EH (cell line): ENCODE measurements at regions not wholly inside any gene's neighbourhood (a gene's known extent, or its start where the extent isn't known, plus 50 kb on each side); places are given as distances from the start of the nearest gene placed in this dataset.
"Not testable (repeated sequence)": the region's sequence is repeated elsewhere in the genome, so short reads cannot be mapped to it uniquely, and the experiment has no call there.

ENCODE experiments used
- DNase-seq: peaks from one replicate; pipeline ENCODE4 v3.0.0-alpha.2; 2015; ENCODE audit warnings: low read depth

DNA sequence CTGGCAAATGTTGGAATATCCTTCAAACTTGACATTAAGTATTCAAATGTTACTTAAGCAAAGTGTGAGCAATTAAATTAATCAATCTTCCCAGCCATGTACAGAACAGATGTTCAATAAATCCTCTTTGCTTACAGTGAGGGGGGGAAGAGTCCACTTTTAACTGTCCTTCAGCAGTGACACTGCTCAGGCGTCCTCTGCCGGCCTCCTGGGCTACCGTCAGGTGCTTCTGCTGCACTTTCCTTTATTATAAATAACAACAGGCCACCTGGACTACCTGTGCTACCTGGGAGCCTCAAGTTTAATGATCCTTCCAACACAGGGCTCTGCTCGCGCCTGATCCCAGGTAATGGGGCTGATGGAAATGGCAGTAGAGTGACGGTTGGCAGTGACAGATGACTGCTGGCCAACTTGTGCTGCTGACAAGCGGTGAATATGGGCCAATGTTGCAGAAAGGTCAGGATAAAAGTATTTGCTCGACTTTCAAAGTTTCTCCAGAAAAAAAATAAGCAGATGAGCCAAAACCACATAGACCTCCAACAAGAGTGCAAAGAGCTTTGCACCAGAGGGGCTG is 460.0 kb upstream of the ZNF507 start:
- DNase-seq = no peak

DNA sequence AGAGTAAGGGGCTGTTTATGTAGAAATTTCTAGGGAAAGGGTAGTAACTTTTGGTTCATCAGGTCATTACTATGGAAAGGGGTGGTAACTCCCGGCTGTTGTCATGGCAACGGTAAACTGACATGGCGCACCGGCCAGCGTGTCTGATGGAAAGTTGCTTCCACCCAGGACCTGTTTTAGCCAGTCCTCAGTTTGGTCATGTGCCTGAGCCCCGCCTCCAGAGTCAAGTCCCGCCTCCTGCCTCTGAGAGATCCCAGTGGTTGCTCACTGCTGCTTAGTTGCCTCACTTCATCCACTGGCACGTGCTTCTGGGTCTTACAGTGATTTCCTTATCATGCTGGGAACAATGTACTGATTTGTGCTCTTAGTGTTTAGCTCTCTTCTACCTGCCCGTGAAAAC is 455.2 kb upstream of the ZNF507 start:
- no peak for DNase-seq

- DNase-seq = no peak
Measured at GRCh38 chr19:31892060-31892459, 453.4 kb upstream of the ZNF507 start.

DNA sequence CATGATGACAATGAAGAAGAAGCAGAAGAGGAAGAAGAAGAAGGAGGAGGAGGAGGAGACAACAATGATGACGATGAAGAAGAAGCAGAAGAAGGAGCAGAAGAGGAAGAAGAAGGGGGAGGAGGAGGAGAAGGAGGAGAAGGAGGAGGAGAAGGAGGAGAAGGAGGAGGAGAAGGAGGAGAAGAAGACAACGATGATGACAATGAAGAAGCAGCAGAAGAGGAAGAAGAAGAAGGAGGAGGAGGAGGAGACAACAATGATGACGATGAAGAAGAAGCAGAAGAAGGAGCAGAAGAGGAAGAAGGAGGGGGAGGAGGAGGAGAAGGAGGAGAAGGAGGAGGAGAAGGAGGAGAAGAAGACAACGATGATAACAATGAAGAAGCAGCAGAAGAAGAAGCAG is 451.9 kb upstream of the ZNF507 start:
- DNase-seq = not testable (repeated sequence)

DNA sequence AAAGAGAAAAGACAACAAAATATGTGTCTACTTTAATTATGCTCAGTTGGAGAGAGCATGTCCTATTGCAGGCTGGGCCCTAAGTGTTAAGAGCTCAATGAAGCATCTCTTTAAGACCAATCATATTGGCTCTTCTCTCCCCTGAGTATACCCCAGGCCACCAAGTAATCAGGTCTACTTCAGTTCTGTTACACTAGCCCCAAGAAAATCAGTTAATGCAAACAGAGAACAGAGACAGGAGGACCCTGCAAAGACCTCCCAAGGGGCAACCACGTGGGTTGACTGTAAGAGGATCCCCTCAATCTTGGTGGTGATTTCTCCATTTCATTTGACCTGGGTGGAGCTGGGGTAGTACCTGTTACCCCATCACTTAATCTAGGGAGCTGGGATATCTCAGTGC is 451.0 kb upstream of the ZNF507 start:
- DNase-seq = no peak

DNA sequence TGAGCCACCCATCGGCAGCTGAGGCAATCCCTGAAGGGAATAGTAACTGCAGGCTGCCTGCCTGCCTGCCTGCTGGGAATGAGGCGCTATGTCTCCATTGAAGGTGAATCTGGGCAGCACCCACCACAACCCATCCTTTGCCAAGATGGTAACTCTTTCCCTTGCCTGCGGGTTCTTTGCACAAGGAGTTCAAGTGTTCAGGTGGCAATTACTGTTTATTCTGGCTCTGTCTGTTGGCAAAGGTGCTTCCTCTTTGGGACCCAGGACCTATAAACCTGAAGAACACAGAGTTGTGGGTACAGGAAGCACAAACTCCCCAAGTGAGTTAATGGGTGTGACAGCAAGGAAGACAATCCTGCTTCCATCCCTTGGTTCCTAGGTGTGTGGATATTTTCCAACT is 448.1 kb upstream of the ZNF507 start:
- no peak for DNase-seq

DNA sequence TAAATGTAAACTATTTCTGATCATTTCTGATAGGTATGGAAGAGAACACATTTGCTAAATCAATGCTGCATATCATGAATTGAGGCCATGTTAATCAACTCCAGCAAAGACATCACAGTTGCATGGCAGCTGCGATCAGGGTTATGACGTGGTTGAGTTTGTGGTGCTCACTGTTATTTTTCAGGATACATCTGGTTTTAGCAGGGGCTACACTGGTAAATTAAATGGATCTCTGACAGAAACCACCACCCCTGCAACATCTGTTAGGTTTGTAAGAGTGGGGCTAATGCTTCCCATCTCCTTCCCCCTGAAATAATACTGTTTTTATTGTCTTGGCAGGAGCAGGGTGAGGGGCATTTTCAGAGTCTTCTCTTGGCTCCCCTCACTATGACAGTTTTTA is 444.4 kb upstream of the ZNF507 start:
- DNase-seq = no peak

DNA sequence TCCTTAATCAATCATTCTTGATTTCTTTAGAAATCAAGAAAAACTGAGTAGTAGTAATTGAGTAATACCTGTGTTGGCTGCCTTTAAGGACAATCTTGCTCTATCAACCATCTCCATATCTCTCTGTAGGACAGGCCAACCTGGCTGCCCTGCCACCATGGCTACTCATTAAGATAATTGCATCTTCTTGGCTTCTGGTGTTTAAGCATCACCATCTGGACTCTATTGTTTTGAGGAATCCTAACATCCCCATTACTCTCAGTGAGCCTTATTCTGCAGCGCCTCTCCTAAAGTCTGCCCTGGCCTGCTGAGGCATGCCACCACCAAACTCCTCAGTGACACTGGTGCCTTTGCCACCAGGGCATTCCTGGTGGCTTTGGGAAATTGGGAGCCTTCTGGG is 442.6 kb upstream of the ZNF507 start:
- DNase-seq = no peak

- no peak for DNase-seq
Measured at GRCh38 chr19:31903979-31904378, 441.4 kb upstream of the ZNF507 start.

- no peak for DNase-seq
Measured at GRCh38 chr19:31906111-31906871, 439.1 kb upstream of the ZNF507 start.

GRCh38 chr19:31907661-31908060 is 437.7 kb upstream of the ZNF507 start:
- no peak for DNase-seq

DNA sequence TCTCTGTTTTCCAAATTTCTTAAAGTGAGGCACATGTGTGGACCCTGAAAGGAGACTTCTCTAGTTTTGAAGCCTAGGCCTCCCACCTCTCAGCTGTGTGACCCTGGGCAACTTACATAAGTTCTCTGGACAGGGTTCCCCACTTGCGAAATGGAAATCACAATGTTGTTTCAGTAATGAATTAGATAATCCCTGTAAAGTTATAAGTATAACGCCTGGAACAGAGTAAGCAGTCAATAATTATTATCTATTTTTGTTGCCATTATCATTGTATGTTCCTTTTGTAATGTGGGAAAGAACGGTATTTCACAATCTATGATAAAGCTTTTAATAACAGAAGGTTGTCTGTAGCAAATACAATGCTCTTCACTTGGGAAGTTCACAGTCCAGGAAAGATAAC is 437.3 kb upstream of the ZNF507 start:
- DNase-seq = no peak

- DNase-seq = no peak
Measured at GRCh38 chr19:31908496-31909225, 436.7 kb upstream of the ZNF507 start.

- no peak for DNase-seq
Measured at GRCh38 chr19:31910224-31910623, 435.2 kb upstream of the ZNF507 start.

DNA sequence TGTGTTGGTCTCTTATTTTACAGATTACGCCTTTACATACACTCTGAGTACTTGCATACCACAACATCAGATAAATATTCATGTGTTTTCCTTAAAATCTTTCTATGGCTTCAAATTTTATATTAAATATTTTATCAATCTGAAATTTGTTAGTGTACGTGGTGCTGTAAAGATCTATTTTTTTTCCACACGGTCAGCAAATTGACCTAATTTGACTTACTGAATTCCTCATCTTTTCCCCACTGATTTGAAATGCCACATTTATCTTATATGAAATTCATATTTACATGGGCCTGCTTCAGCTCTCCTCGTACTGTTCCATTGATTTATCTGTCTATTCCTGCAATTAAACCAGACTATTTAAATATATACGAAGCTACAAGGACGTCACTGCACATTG is 433.8 kb upstream of the ZNF507 start:
- no peak for DNase-seq

DNA sequence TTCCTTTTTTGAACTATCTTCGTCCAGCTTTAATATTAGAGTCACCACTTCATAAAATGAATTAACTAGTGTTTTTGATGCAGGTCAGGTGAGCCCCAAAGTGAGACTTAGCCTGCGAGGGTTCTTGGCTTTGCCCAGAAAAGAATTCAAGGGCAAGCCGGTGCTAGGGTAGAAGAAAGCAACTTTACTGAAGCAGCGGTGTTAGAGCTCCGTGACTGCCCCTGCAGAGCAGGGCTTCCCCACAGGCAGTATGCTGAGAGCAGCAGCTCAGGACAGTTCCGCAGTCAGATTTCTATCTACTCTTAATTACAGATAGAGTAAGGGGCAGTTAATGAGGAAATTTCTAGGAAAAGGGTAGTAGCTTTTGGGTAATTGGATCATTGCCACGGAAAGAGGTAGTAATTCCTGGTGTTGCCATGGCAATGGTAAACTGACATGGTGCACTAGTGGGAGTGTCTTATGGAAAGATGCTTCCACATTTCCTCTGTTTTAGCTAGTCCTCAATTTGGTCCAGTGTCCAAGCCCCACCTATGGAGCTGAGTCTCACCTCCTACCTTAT is 432.2 kb upstream of the ZNF507 start:
- DNase-seq = no peak

DNA sequence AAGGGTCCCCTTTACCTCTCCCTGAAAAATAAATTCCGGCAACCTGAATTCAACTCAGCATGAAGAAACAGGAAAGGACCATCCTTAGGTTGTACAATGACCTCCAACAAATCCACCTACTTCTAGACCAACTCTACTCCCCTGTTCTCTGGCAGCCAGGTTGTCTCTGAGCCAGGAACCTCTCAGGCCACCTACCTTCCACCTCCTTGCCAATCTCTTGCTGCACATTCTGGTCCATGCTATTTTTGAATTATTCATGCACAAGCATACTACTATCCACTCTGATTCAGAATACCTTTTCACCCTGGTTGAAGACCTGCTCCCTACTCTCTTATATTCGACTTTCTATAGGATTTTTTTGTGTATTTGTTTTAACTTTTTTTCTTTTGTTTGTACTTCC is 415.0 kb upstream of the ZNF507 start:
- no peak for DNase-seq

- no peak for DNase-seq
Measured at GRCh38 chr19:31937983-31938382, 407.4 kb upstream of the ZNF507 start.

GRCh38 chr19:31938675-31939074 is 406.7 kb upstream of the ZNF507 start:
- no peak for DNase-seq

- DNase-seq = no peak
Measured at GRCh38 chr19:31940396-31940795, 405.0 kb upstream of the ZNF507 start.

- no peak for DNase-seq
Measured at GRCh38 chr19:31943191-31943661, 402.2 kb upstream of the ZNF507 start.

DNA sequence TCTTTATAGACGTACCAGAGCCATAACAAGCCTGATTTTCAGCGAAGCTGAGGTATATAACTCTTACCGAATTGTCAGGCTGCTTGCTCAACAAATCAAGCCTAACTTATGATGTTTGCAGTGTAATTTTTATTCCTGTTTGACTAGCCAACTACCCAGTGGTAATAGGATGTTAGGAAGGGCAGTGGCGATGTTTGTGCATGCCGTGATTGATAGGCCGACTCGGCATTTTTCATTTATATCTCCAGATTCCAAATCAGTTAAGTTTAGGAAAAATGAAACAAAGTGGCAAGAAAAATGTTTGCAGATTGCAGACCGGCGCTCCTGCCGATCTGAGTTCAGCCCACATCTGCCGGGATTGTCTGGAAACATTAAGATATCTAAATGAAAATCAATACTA is 401.6 kb upstream of the ZNF507 start:
- no peak for DNase-seq

GRCh38 chr19:31944326-31944725 is 401.1 kb upstream of the ZNF507 start:
- DNase-seq = no peak
